ENCODE measurements at regions not wholly inside any gene's neighbourhood (a gene's known extent, or its start where the extent isn't known, plus 50 kb on each side); places are given as distances from the start of the nearest gene placed in this dataset.
A peak's percentile ranks its signal among the peaks of the same experiment; 100 is the strongest.

- H3K9me3 ChIP-seq (ENCODE audit: control insufficient read depth, insufficient read depth, low read depth, low read length) = no peaks in the 10 kb centered on the region
- H3K4me1 ChIP-seq (ENCODE audit: control insufficient read depth, extremely low read depth, insufficient read depth, low read length) = no peaks in the 10 kb centered on the region
- no peaks in the 10 kb centered on the region for H4K20me1 ChIP-seq (ENCODE audit: control insufficient read depth, extremely low read depth, insufficient read depth, low read length)
- no peak for TF ChIP-seq CTCF (conservative IDR thresholded peaks at IDR 0.05 in 1 of 2, IDR thresholded peaks at IDR 0.05 in 1 of 2; ENCODE audit: low read depth in 1 of 2, low read length in 2 of 2)
- TF ChIP-seq EZH2 (IDR thresholded peaks at IDR 0.05; ENCODE audit: low read length, missing control alignments) = no peak
- no peak overlapping the region for H3K4me2 ChIP-seq (ENCODE audit: extremely low read depth, insufficient read depth, low read length)
- no peaks in the 10 kb centered on the region for H3K27me3 ChIP-seq (ENCODE audit: control insufficient read depth, insufficient read depth, low read length)
- no peaks in the 10 kb centered on the region for H3K79me2 ChIP-seq (ENCODE audit: control insufficient read depth, insufficient read depth, low read length)
- H3K27ac ChIP-seq (ENCODE audit: insufficient read depth, low read length) = no peak overlapping the region
- no peak overlapping the region for H3K9ac ChIP-seq (ENCODE audit: insufficient read depth, low read length)
- H3K36me3 ChIP-seq (ENCODE audit: control insufficient read depth, insufficient read depth, low read length) = no peaks in the 10 kb centered on the region
- peak; percentile 10 to 72 for DNase-seq (ENCODE audit: low read depth in 2 of 2)
- no peak overlapping the region for H3K4me3 ChIP-seq (replicated peaks in 1 of 4; ENCODE audit: control extremely low read depth in 1 of 4, insufficient read depth in 1 of 4, low read depth in 3 of 4, low read length in 4 of 4)
- no peak overlapping the region for H2AFZ ChIP-seq (ENCODE audit: low read length)
Observed at GRCh38 chr10:21092683-21093524, 195.8 kb upstream of the NEBL start.

GRCh38 chr10:21090609-21091082, 193.5 kb upstream of the NEBL start:
- no peaks in the 10 kb centered on the region for H3K4me1 ChIP-seq (ENCODE audit: control insufficient read depth, extremely low read depth, insufficient read depth, low read length)
- H3K4me3 ChIP-seq (replicated peaks in 1 of 4; ENCODE audit: control extremely low read depth in 1 of 4, insufficient read depth in 1 of 4, low read depth in 3 of 4, low read length in 4 of 4) = no peak overlapping the region
- no peaks in the 10 kb centered on the region for H4K20me1 ChIP-seq (ENCODE audit: control insufficient read depth, extremely low read depth, insufficient read depth, low read length)
- H3K9me3 ChIP-seq (ENCODE audit: control insufficient read depth, insufficient read depth, low read depth, low read length) = no peaks in the 10 kb centered on the region
- no peak overlapping the region for H3K9ac ChIP-seq (ENCODE audit: insufficient read depth, low read length)
- no peaks in the 10 kb centered on the region for H3K36me3 ChIP-seq (ENCODE audit: control insufficient read depth, insufficient read depth, low read length)
- no peaks in the 10 kb centered on the region for H3K27me3 ChIP-seq (ENCODE audit: control insufficient read depth, insufficient read depth, low read length)
- no peak for DNase-seq (ENCODE audit: low read depth in 2 of 2)
- H3K4me2 ChIP-seq (ENCODE audit: extremely low read depth, insufficient read depth, low read length) = no peak overlapping the region
- TF ChIP-seq EZH2 (IDR thresholded peaks at IDR 0.05; ENCODE audit: low read length, missing control alignments) = no peak
- TF ChIP-seq CTCF (conservative IDR thresholded peaks at IDR 0.05 in 1 of 2, IDR thresholded peaks at IDR 0.05 in 1 of 2; ENCODE audit: low read depth in 1 of 2, low read length in 2 of 2) = no peak
- no peak overlapping the region for H3K27ac ChIP-seq (ENCODE audit: insufficient read depth, low read length)
- H2AFZ ChIP-seq (ENCODE audit: low read length) = no peak overlapping the region
- H3K79me2 ChIP-seq (ENCODE audit: control insufficient read depth, insufficient read depth, low read length) = no peaks in the 10 kb centered on the region

- no peaks in the 10 kb centered on the region for H3K4me1 ChIP-seq (ENCODE audit: control insufficient read depth, extremely low read depth, insufficient read depth, low read length)
- no peak overlapping the region for H3K9ac ChIP-seq (ENCODE audit: insufficient read depth, low read length)
- no peak for TF ChIP-seq EZH2 (IDR thresholded peaks at IDR 0.05; ENCODE audit: low read length, missing control alignments)
- no peak for TF ChIP-seq CTCF (conservative IDR thresholded peaks at IDR 0.05 in 1 of 2, IDR thresholded peaks at IDR 0.05 in 1 of 2; ENCODE audit: low read depth in 1 of 2, low read length in 2 of 2)
- no peaks in the 10 kb centered on the region for H3K9me3 ChIP-seq (ENCODE audit: control insufficient read depth, insufficient read depth, low read depth, low read length)
- no peaks in the 10 kb centered on the region for H4K20me1 ChIP-seq (ENCODE audit: control insufficient read depth, extremely low read depth, insufficient read depth, low read length)
- H3K27me3 ChIP-seq (ENCODE audit: control insufficient read depth, insufficient read depth, low read length) = no peaks in the 10 kb centered on the region
- no peaks in the 10 kb centered on the region for H3K79me2 ChIP-seq (ENCODE audit: control insufficient read depth, insufficient read depth, low read length)
- H3K4me2 ChIP-seq (ENCODE audit: extremely low read depth, insufficient read depth, low read length) = no peak overlapping the region
- H3K36me3 ChIP-seq (ENCODE audit: control insufficient read depth, insufficient read depth, low read length) = no peaks in the 10 kb centered on the region
- H2AFZ ChIP-seq (ENCODE audit: low read length) = no peak overlapping the region
- H3K27ac ChIP-seq (ENCODE audit: insufficient read depth, low read length) = no peak overlapping the region
- no peak for DNase-seq (ENCODE audit: low read depth in 2 of 2)
- no peak overlapping the region for H3K4me3 ChIP-seq (replicated peaks in 1 of 4; ENCODE audit: control extremely low read depth in 1 of 4, insufficient read depth in 1 of 4, low read depth in 3 of 4, low read length in 4 of 4)
Observed at GRCh38 chr10:21087476-21087875, 190.4 kb upstream of the NEBL start.
